Ishikawa (cell line): ENCODE measurements at regions not wholly inside any gene's neighbourhood (a gene's known extent, or its start where the extent isn't known, plus 50 kb on each side); places are given as distances from the start of the nearest gene placed in this dataset.

Experiments used
- CREB1 ChIP-seq: IDR thresholded peaks from 2 replicates; pipeline ENCODE4 v1.6.1; 2012; ENCODE audit warnings: low read depth
- FOXM1 ChIP-seq: IDR thresholded peaks from 2 replicates; pipeline ENCODE4 v1.6.1; 2012; ENCODE audit warnings: low read depth, borderline replicate concordance
- RAD21 ChIP-seq: IDR thresholded peaks from 2 replicates; pipeline ENCODE4 v1.6.1; 2012; ENCODE audit warnings: low read depth
- USF1 ChIP-seq: IDR thresholded peaks from 2 replicates; pipeline ENCODE4 v1.6.1; 2012
- YY1 ChIP-seq: IDR thresholded peaks from 2 replicates; pipeline ENCODE4 v1.6.1; 2012; ENCODE audit warnings: low read depth
- ZBTB7A ChIP-seq: IDR thresholded peaks from 2 replicates; pipeline ENCODE4 v1.6.1; 2012; ENCODE audit warnings: low read depth
- TF ChIP-seq, protein P1 (sequence below): IDR thresholded peaks from 2 replicates; pipeline ENCODE4 v1.6.1; 2012
- TF ChIP-seq, protein P2 (sequence below): IDR thresholded peaks from 2 replicates; pipeline ENCODE4 v1.6.1; 2012; ENCODE audit warnings: low read depth, mild to moderate bottlenecking

DNA sequence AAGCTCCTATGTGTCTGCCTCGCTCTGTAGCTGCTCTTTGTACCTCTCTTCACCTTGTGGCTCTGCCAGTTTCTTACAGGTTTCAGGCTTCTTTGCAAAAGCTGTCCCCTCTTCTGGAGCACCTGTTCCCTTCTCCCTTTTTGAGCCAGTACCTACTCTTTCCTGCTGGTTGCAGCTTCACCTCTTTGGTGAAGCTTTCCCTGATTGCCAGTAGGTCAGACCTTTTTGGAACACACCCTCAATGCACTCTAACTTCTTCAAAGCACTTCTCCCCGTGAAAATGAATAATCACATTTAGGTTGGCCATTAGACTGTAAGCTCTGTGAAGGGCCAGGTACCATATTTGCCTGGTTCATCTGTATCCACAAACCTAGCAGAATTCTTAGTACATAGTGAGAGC is 60.3 kb downstream of the BHLHE40 start:
- TF ChIP-seq YY1: no peak
- no peak for TF ChIP-seq CREB1
- no peak for TF ChIP-seq ZBTB7A
- TF ChIP-seq, protein P1, sequence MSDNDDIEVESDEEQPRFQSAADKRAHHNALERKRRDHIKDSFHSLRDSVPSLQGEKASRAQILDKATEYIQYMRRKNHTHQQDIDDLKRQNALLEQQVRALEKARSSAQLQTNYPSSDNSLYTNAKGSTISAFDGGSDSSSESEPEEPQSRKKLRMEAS: no peak
- TF ChIP-seq RAD21: no peak
- TF ChIP-seq, protein P2, sequence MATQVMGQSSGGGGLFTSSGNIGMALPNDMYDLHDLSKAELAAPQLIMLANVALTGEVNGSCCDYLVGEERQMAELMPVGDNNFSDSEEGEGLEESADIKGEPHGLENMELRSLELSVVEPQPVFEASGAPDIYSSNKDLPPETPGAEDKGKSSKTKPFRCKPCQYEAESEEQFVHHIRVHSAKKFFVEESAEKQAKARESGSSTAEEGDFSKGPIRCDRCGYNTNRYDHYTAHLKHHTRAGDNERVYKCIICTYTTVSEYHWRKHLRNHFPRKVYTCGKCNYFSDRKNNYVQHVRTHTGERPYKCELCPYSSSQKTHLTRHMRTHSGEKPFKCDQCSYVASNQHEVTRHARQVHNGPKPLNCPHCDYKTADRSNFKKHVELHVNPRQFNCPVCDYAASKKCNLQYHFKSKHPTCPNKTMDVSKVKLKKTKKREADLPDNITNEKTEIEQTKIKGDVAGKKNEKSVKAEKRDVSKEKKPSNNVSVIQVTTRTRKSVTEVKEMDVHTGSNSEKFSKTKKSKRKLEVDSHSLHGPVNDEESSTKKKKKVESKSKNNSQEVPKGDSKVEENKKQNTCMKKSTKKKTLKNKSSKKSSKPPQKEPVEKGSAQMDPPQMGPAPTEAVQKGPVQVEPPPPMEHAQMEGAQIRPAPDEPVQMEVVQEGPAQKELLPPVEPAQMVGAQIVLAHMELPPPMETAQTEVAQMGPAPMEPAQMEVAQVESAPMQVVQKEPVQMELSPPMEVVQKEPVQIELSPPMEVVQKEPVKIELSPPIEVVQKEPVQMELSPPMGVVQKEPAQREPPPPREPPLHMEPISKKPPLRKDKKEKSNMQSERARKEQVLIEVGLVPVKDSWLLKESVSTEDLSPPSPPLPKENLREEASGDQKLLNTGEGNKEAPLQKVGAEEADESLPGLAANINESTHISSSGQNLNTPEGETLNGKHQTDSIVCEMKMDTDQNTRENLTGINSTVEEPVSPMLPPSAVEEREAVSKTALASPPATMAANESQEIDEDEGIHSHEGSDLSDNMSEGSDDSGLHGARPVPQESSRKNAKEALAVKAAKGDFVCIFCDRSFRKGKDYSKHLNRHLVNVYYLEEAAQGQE: no peak
- TF ChIP-seq FOXM1: no peak
- no peak for TF ChIP-seq USF1
